ENCODE measurements at regions not wholly inside any gene's neighbourhood (a gene's known extent, or its start where the extent isn't known, plus 50 kb on each side); places are given as distances from the start of the nearest gene placed in this dataset.

GRCh38 chr20:11516448-11516847, 401.2 kb upstream of the BTBD3 start:
- no peak for TF ChIP-seq BACH2 (CRISPR knock-in tag; IDR thresholded peaks at IDR 0.05; ENCODE audit: borderline replicate concordance)
- TF ChIP-seq ZC3H10 (CRISPR knock-in tag; IDR thresholded peaks at IDR 0.05), result no peak
- no peak for TF ChIP-seq ZNF8 (CRISPR knock-in tag; IDR thresholded peaks at IDR 0.05)
- no peak for TF ChIP-seq ZNF70 (CRISPR knock-in tag; IDR thresholded peaks at IDR 0.05)
- TF ChIP-seq ESRRG (CRISPR knock-in tag; IDR thresholded peaks at IDR 0.05), result no peak
- no peak for TF ChIP-seq ZFP3 (CRISPR knock-in tag; IDR thresholded peaks at IDR 0.05)
- no peak for TF ChIP-seq ZNF565 (CRISPR knock-in tag; conservative IDR thresholded peaks at IDR 0.05; ENCODE audit: low read depth)
- no peak for TF ChIP-seq RARB (CRISPR knock-in tag; IDR thresholded peaks at IDR 0.05)
- no peak for TF ChIP-seq CREB5 (CRISPR knock-in tag; IDR thresholded peaks at IDR 0.05; ENCODE audit: low read depth)
- no peak for ATAC-seq

- ATAC-seq, result no peak
- TF ChIP-seq ZNF565 (CRISPR knock-in tag; conservative IDR thresholded peaks at IDR 0.05; ENCODE audit: low read depth), result no peak
- TF ChIP-seq TSHZ2 (CRISPR knock-in tag; IDR thresholded peaks at IDR 0.05), result no peak
- TF ChIP-seq TOX (CRISPR knock-in tag; IDR thresholded peaks at IDR 0.05; ENCODE audit: borderline replicate concordance), result no peak
- no peak for TF ChIP-seq TCF4 (CRISPR knock-in tag; IDR thresholded peaks at IDR 0.05; ENCODE audit: borderline replicate concordance)
- no peak for TF ChIP-seq CREB5 (CRISPR knock-in tag; IDR thresholded peaks at IDR 0.05; ENCODE audit: low read depth)
- TF ChIP-seq ZFP30 (CRISPR knock-in tag; IDR thresholded peaks at IDR 0.05), result no peak
- no peak for TF ChIP-seq CSDC2 (CRISPR knock-in tag; IDR thresholded peaks at IDR 0.05)
- no peak for TF ChIP-seq CSRNP3 (CRISPR knock-in tag; IDR thresholded peaks at IDR 0.05)
- TF ChIP-seq ZFP3 (CRISPR knock-in tag; IDR thresholded peaks at IDR 0.05), result no peak
- TF ChIP-seq PATZ1 (CRISPR knock-in tag; IDR thresholded peaks at IDR 0.05; ENCODE audit: borderline replicate concordance), result no peak
These were observed 397.1 kb upstream of the BTBD3 start for GRCh38 chr20:11520596-11520995.

GRCh38 chr20:11521476-11522365, 396.0 kb upstream of the BTBD3 start:
- no peak for ATAC-seq
- TF ChIP-seq OSR1 (CRISPR knock-in tag; IDR thresholded peaks at IDR 0.05) (no peak), TSHZ2 (CRISPR knock-in tag; IDR thresholded peaks at IDR 0.05) (no peak), ZC3H10 (CRISPR knock-in tag; IDR thresholded peaks at IDR 0.05) (no peak), GLIS3 (CRISPR knock-in tag; IDR thresholded peaks at IDR 0.05) (no peak), PPARA (CRISPR knock-in tag; IDR thresholded peaks at IDR 0.05; ENCODE audit: borderline replicate concordance) (no peak), ISL1 (CRISPR knock-in tag; IDR thresholded peaks at IDR 0.05) (no peak), SNAI2 (CRISPR knock-in tag; IDR thresholded peaks at IDR 0.05) (no peak), ZNF565 (CRISPR knock-in tag; conservative IDR thresholded peaks at IDR 0.05; ENCODE audit: low read depth) (no peak), PATZ1 (CRISPR knock-in tag; IDR thresholded peaks at IDR 0.05; ENCODE audit: borderline replicate concordance) (no peak)
